ENCODE measurements at regions not wholly inside any gene's neighbourhood (a gene's known extent, or its start where the extent isn't known, plus 50 kb on each side); places are given as distances from the start of the nearest gene placed in this dataset.

DNA sequence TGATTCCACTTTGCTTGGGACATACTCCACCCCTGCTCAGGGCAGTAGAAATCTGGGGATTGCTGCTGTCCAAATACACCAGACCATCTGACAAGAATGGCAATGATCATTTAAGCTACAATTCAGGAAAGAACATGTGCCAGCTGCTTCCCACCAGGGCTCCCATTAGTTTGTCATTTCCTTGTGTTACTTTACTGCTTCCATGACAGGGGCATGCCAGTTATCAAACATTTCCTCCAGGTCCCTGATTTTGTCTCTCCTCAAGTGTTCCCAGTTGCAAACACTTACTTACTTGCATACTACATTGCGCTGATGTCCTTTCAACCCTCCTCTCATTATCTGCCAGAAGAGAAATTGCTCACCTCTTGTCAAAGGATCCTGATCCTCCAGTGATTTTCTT, 474.5 kb upstream of the DCC start:
- no peaks in the 10 kb centered on the region for H3K4me1 Mint-ChIP-seq (ENCODE audit: low read depth, unreplicated experiment)
- H3K27me3 Mint-ChIP-seq (ENCODE audit: unreplicated experiment): no peaks in the 10 kb centered on the region
- CTCF ChIA-PET: no interaction called here
- H3K36me3 Mint-ChIP-seq (ENCODE audit: insufficient read depth, unreplicated experiment): no peaks in the 10 kb centered on the region
- H3K27ac Mint-ChIP-seq (ENCODE audit: unreplicated experiment): no peak overlapping the region
- TF ChIP-seq, protein P1, sequence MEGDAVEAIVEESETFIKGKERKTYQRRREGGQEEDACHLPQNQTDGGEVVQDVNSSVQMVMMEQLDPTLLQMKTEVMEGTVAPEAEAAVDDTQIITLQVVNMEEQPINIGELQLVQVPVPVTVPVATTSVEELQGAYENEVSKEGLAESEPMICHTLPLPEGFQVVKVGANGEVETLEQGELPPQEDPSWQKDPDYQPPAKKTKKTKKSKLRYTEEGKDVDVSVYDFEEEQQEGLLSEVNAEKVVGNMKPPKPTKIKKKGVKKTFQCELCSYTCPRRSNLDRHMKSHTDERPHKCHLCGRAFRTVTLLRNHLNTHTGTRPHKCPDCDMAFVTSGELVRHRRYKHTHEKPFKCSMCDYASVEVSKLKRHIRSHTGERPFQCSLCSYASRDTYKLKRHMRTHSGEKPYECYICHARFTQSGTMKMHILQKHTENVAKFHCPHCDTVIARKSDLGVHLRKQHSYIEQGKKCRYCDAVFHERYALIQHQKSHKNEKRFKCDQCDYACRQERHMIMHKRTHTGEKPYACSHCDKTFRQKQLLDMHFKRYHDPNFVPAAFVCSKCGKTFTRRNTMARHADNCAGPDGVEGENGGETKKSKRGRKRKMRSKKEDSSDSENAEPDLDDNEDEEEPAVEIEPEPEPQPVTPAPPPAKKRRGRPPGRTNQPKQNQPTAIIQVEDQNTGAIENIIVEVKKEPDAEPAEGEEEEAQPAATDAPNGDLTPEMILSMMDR (IDR thresholded peaks at IDR 0.05; ENCODE audit: unreplicated experiment): no peak
- no peak for DNase-seq
- BruUV-seq (replicated peaks): no TSS peak
- H3K9me3 Mint-ChIP-seq (ENCODE audit: low read depth, unreplicated experiment): peaks cover 21% of the 10 kb centered on the region
- intact Hi-C loops (cut with micrococcal nuclease; ENCODE audit: unreplicated experiment): no loop called here
- H3K4me3 Mint-ChIP-seq (ENCODE audit: low read depth, unreplicated experiment): no peak overlapping the region

DNA sequence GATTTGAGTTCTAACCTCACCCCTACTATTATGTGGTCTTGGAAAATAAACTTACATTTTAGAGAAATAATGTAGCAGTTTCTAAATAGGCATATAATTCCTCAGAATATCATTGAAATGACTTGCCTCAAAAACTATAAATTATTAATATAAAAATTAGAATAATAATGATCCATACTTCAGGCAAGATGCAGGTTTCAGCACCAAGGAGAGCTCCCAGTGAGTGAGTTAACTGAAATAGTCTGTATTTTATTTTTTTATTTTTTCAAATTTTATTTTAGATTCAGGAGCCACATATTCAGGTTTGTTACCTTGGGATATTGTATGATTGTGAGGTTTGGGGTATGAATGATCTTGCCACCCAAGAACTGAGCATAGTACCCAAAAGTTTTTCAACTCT, 472.2 kb upstream of the DCC start:
- TF ChIP-seq, protein P1 (IDR thresholded peaks at IDR 0.05; ENCODE audit: unreplicated experiment): no peak
- H3K27me3 Mint-ChIP-seq (ENCODE audit: unreplicated experiment): no peaks in the 10 kb centered on the region
- intact Hi-C loops (cut with micrococcal nuclease; ENCODE audit: unreplicated experiment): no loop called here
- no peak for DNase-seq
- no peaks in the 10 kb centered on the region for H3K4me1 Mint-ChIP-seq (ENCODE audit: low read depth, unreplicated experiment)
- peaks cover 28% of the 10 kb centered on the region for H3K9me3 Mint-ChIP-seq (ENCODE audit: low read depth, unreplicated experiment)
- no TSS peak for BruUV-seq (replicated peaks)
- H3K27ac Mint-ChIP-seq (ENCODE audit: unreplicated experiment): no peak overlapping the region
- H3K4me3 Mint-ChIP-seq (ENCODE audit: low read depth, unreplicated experiment): no peak overlapping the region
- CTCF ChIA-PET: no interaction called here
- H3K36me3 Mint-ChIP-seq (ENCODE audit: insufficient read depth, unreplicated experiment): no peaks in the 10 kb centered on the region

DNA sequence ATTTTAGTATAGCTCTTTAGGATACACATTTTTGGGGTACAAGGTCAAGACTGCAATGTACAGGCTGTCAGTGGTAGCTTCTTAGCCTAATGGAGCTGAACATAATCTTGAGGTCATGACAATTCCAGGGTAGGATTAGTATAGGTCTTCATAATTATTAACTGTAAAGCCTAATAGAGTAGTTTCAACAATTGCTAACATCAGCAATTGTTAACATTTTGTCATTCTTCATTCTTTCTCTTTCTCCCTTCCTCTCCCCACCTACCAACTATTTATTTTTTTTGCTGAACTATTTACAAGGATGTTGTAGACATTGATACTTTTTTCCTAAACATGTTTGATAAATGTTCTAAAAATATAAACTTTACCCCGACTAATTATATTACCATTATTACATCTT, 461.3 kb upstream of the DCC start:
- Mint-ChIP-seq H3K27me3 (ENCODE audit: unreplicated experiment) (no peaks in the 10 kb centered on the region), H3K4me3 (ENCODE audit: low read depth, unreplicated experiment) (no peak overlapping the region), H3K36me3 (ENCODE audit: insufficient read depth, unreplicated experiment) (no peaks in the 10 kb centered on the region), H3K9me3 (ENCODE audit: low read depth, unreplicated experiment) (peaks cover 5% of the 10 kb centered on the region), H3K27ac (ENCODE audit: unreplicated experiment) (no peak overlapping the region), H3K4me1 (ENCODE audit: low read depth, unreplicated experiment) (no peaks in the 10 kb centered on the region)
- BruUV-seq (replicated peaks): no TSS peak
- intact Hi-C loops (cut with micrococcal nuclease; ENCODE audit: unreplicated experiment): no loop called here
- no peak for DNase-seq
- TF ChIP-seq, protein P1 (IDR thresholded peaks at IDR 0.05; ENCODE audit: unreplicated experiment): no peak
- CTCF ChIA-PET: no interaction called here

DNA sequence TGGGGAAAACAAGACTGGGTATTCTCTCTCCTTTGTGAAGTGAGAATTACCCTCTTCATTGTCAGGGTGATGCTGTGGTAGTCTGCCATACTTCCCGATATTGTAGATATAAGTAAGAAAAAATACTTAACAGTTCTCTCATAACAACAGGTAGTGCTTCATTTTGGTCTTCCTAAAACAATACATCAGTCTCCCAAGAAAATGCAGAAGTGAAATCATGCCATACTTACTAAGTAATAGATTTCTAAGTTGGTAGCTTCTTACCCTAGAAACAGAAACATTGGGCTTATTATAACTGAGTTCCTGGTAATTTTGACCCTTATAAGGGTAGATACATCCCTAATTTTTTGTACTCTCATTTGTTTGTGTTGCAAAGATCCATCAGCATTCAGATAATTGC, 460.7 kb upstream of the DCC start:
- intact Hi-C loops (cut with micrococcal nuclease; ENCODE audit: unreplicated experiment): no loop called here
- Mint-ChIP-seq H3K27ac (ENCODE audit: unreplicated experiment) (no peak overlapping the region), H3K4me1 (ENCODE audit: low read depth, unreplicated experiment) (no peaks in the 10 kb centered on the region), H3K4me3 (ENCODE audit: low read depth, unreplicated experiment) (no peak overlapping the region), H3K9me3 (ENCODE audit: low read depth, unreplicated experiment) (peaks cover 5% of the 10 kb centered on the region), H3K36me3 (ENCODE audit: insufficient read depth, unreplicated experiment) (no peaks in the 10 kb centered on the region), H3K27me3 (ENCODE audit: unreplicated experiment) (no peaks in the 10 kb centered on the region)
- no peak for DNase-seq
- TF ChIP-seq, protein P1 (IDR thresholded peaks at IDR 0.05; ENCODE audit: unreplicated experiment): no peak
- CTCF ChIA-PET: no interaction called here
- BruUV-seq (replicated peaks): no TSS peak

DNA sequence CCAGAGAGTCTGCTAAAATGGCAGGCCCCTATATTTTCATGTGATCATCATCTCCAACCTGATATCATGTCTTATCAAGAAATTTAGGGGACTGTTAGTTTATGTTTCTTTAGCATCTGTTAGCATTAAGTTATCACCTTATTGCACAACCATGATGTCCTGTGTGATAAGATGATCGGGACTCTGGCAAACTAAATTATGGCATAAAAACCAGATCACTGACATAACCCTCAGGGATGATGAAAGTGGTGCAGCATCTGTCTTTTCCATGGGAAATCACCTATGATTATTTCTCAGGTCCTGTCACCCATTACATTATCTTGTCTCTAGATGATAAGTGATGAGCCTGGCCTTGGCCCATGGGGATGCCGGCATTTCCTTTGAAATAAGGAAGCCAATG, 458.6 kb upstream of the DCC start:
- peaks cover 4% of the 10 kb centered on the region for H3K9me3 Mint-ChIP-seq (ENCODE audit: low read depth, unreplicated experiment)
- H3K36me3 Mint-ChIP-seq (ENCODE audit: insufficient read depth, unreplicated experiment): no peaks in the 10 kb centered on the region
- no peak overlapping the region for H3K27ac Mint-ChIP-seq (ENCODE audit: unreplicated experiment)
- no peak overlapping the region for H3K4me3 Mint-ChIP-seq (ENCODE audit: low read depth, unreplicated experiment)
- DNase-seq: no peak
- H3K27me3 Mint-ChIP-seq (ENCODE audit: unreplicated experiment): no peaks in the 10 kb centered on the region
- intact Hi-C loops (cut with micrococcal nuclease; ENCODE audit: unreplicated experiment): no loop called here
- TF ChIP-seq, protein P1 (IDR thresholded peaks at IDR 0.05; ENCODE audit: unreplicated experiment): no peak
- H3K4me1 Mint-ChIP-seq (ENCODE audit: low read depth, unreplicated experiment): no peaks in the 10 kb centered on the region
- no TSS peak for BruUV-seq (replicated peaks)
- CTCF ChIA-PET: no interaction called here

All from Calu3 (cell line).